ENCODE measurements at regions not wholly inside any gene's neighbourhood (a gene's known extent, or its start where the extent isn't known, plus 50 kb on each side); places are given as distances from the start of the nearest gene placed in this dataset.

GRCh38 chr6:67094431-67094946 is 1387.5 kb upstream of the EYS start (continued):
- no peak for TF ChIP-seq ZNF132 (tag by site-specific recombination; IDR thresholded peaks at IDR 0.05; ENCODE audit: borderline replicate concordance)
- TF ChIP-seq EGR2 (tag by site-specific recombination; IDR thresholded peaks at IDR 0.05; ENCODE audit: low read depth), result no peak

- Histone ChIP-seq H3K4me3 (ENCODE audit: low read depth, low read length) (no peak overlapping the region), H3K36me3 (ENCODE audit: control insufficient read depth in 2 of 2, insufficient read depth in 1 of 2, low read length in 2 of 2) (no peaks in the 10 kb centered on the region), H3K4me1 (ENCODE audit: control insufficient read depth, insufficient read depth, low read length) (no peaks in the 10 kb centered on the region), H3K27ac (ENCODE audit: extremely low read depth, low read depth, low read length) (no peak overlapping the region), H3K9me3 (ENCODE audit: control insufficient read depth, insufficient read depth, low read depth, low read length) (no peaks in the 10 kb centered on the region)
- CTCF ChIA-PET, result interaction anchor here (0.6 kb wide), 1 partner anchor 149 kb away, joined by 3 read pairs; no protein-coding TSS in a partner anchor
- POLR2A ChIA-PET, result no interaction called here
- TF ChIP-seq ZNF585B (tag by site-specific recombination; IDR thresholded peaks at IDR 0.05), result no peak
- no peak for TF ChIP-seq ZNF202 (tag by site-specific recombination; IDR thresholded peaks at IDR 0.05; ENCODE audit: borderline replicate concordance)
- no peak for TF ChIP-seq REST (tag by site-specific recombination; IDR thresholded peaks at IDR 0.05)
- TF ChIP-seq ZNF169 (tag by site-specific recombination; IDR thresholded peaks at IDR 0.05), result no peak
- TF ChIP-seq SETDB1 (IDR thresholded peaks at IDR 0.05; ENCODE audit: insufficient read length, low read length), result no peak
- no peak for TF ChIP-seq ZBTB1 (tag by site-specific recombination; IDR thresholded peaks at IDR 0.05)
- no peak for TF ChIP-seq SP7 (tag by site-specific recombination; IDR thresholded peaks at IDR 0.05)
Measured at GRCh38 chr6:67073938-67074337, 1366.9 kb upstream of the EYS start.

GRCh38 chr6:67068781-67069180 is 1361.8 kb upstream of the EYS start:
- no peaks in the 10 kb centered on the region for H3K4me1 ChIP-seq (ENCODE audit: control insufficient read depth, insufficient read depth, low read length)
- TF ChIP-seq ATF2 (tag by site-specific recombination; IDR thresholded peaks at IDR 0.05; ENCODE audit: low read depth), result no peak
- H3K9me3 ChIP-seq (ENCODE audit: control insufficient read depth, insufficient read depth, low read depth, low read length), result no peaks in the 10 kb centered on the region
- ChIA-PET CTCF (interaction anchor here (0.5 kb wide), 1 partner anchor 24 kb away, joined by 3 read pairs; no protein-coding TSS in a partner anchor), POLR2A (no interaction called here)
- no peak overlapping the region for H3K27ac ChIP-seq (ENCODE audit: extremely low read depth, low read depth, low read length)
- H3K36me3 ChIP-seq (ENCODE audit: control insufficient read depth in 2 of 2, insufficient read depth in 1 of 2, low read length in 2 of 2), result no peaks in the 10 kb centered on the region
- H3K4me3 ChIP-seq (ENCODE audit: low read depth, low read length), result no peak overlapping the region

- Histone ChIP-seq H3K4me3 (ENCODE audit: low read depth, low read length) (no peak overlapping the region), H3K27ac (ENCODE audit: extremely low read depth, low read depth, low read length) (no peak overlapping the region), H3K4me1 (ENCODE audit: control insufficient read depth, insufficient read depth, low read length) (no peaks in the 10 kb centered on the region), H3K9me3 (ENCODE audit: control insufficient read depth, insufficient read depth, low read depth, low read length) (no peaks in the 10 kb centered on the region), H3K36me3 (ENCODE audit: control insufficient read depth in 2 of 2, insufficient read depth in 1 of 2, low read length in 2 of 2) (no peaks in the 10 kb centered on the region)
- CTCF ChIA-PET, result no interaction called here
- POLR2A ChIA-PET, result no interaction called here
- TF ChIP-seq ZNF114 (tag by site-specific recombination; IDR thresholded peaks at IDR 0.05) (no peak), ZBTB8A (tag by site-specific recombination; IDR thresholded peaks at IDR 0.05) (no peak), ZNF19 (tag by site-specific recombination; IDR thresholded peaks at IDR 0.05; ENCODE audit: low read depth) (no peak), ZNF747 (tag by site-specific recombination; IDR thresholded peaks at IDR 0.05) (no peak), ZNF248 (tag by site-specific recombination; IDR thresholded peaks at IDR 0.05) (no peak), PRDM1 (tag by site-specific recombination; IDR thresholded peaks at IDR 0.05) (no peak), ZNF558 (tag by site-specific recombination; IDR thresholded peaks at IDR 0.05) (no peak), OVOL3 (tag by site-specific recombination; IDR thresholded peaks at IDR 0.05) (no peak), ZNF433 (tag by site-specific recombination; IDR thresholded peaks at IDR 0.05; ENCODE audit: low read depth) (no peak), SALL2 (tag by site-specific recombination; IDR thresholded peaks at IDR 0.05; ENCODE audit: borderline replicate concordance) (no peak), ZNF654 (tag by site-specific recombination; IDR thresholded peaks at IDR 0.05; ENCODE audit: low read depth) (no peak), ZFP3 (tag by site-specific recombination; IDR thresholded peaks at IDR 0.05; ENCODE audit: low read depth) (no peak), WT1 (tag by site-specific recombination; IDR thresholded peaks at IDR 0.05) (no peak)
Measured at GRCh38 chr6:67064323-67064722, 1357.3 kb upstream of the EYS start.

Measured in HEK293 (cell line).